GM03348 (cell line): ENCODE measurements at regions not wholly inside any gene's neighbourhood (a gene's known extent, or its start where the extent isn't known, plus 50 kb on each side); places are given as distances from the start of the nearest gene placed in this dataset.

Experiments used
- DNase-seq: peaks from one replicate; pipeline ENCODE4 v3.0.0; 2012; ENCODE audit warnings: low spot score

DNA sequence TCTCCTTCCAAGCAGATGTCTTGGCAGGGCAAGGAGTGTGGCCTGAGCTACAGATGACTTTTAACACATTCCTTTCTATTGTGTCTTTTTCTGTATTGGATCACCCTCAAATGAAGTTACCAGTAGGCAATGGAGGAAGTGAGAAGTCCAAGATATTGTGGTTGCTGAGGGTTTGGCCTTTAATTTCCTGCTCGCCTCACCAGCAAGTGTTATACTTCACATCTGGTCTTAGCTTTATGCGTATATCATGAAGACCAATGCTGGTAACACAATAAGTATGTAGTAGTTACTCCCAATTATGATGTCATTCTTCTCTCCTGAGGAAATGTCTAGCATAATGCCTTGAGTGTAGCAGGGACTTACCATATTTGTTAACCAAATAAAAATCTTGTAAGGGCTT lies 179.9 kb downstream of the ZIC1 start:
- DNase-seq: peak; percentile 30

DNA sequence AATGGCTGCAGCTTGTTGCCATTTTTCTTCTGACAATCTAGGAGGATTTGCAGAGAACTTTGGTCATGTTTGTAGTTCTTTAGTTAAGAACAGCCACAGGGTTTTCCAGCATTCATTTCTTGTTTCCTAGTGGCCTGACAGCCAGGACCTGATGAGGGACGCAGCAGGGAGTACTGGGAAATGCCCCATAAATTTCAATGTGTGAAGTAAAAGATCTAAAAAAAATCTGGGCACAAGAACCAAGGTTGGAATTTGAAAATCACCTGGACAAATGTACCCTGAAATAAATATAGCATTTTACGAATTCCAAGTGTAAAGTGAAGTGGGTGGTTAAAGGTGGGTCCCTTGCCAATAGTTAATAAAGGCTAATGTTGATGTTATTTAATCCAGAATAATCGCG lies 195.0 kb downstream of the ZIC1 start:
- no peak for DNase-seq

GRCh38 chr3:147613725-147614124 lies 204.6 kb downstream of the ZIC1 start:
- no peak for DNase-seq

GRCh38 chr3:147614210-147614609 lies 205.0 kb downstream of the ZIC1 start:
- DNase-seq: peak; percentile 1

DNA sequence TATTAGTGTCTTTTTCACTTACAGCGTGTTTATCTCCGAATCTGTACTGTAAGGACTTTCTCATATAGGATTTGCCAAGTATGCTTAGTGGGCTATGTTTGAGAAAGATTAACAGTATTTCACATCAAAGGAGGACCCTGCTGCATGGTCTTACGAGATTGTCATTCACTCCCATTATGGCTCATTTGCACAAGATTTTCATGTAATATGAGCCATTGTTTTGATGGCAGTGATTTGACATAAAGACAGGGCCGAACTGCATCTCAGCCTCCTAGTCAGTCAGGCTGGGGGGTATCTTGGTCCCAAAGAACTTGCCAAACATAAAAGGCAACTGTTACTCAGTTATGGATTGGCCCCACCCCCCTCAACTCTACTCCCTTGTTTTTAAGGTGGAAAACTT lies 205.9 kb downstream of the ZIC1 start:
- DNase-seq: no peak

DNA sequence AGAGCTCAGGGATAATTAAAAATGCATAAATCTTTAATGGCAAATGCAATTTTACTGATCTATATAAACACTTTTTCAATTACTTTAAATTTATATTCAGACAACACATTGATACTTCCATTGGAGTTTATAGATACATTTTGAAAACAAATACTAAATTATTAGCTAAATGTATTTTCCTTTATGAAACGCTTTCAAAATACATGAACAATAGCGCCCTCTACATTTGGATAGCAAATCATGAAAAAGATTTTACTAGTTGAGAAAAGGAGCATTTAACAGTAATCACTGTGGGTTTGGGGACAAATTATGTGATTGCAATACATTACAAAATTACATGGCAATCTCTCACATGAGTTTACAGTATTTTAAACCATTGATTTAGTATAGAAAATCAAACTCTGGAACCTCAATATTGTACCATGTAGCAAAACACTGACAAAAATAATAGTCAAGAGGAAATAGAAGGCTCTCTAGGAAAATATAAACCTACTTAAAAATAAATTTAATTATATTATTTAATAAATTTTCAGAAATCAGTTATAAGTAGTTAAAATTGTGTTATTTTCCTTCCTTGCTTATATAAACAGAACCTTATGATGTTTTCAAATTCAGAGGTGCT lies 207.9 kb downstream of the ZIC1 start:
- DNase-seq: peak; percentile 7

DNA sequence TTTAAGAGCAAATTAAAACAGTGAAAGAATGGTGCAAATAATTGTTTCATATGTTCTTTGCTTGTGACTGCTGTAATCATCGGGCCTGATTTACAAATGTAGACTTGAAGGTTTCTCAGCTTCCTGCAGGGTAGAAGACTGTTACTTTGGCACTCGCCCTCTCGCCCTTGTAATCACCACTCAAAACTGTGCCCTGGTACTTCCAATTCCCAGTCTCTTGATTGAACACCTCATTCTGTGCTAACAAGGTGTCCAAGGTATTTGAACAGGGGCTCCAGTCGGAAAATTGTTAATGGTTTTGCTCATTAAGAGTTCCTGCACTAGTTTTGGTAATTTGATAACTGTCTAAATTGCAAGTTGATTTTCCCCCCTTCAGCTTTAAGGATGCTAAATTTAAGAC lies 209.5 kb downstream of the ZIC1 start:
- no peak for DNase-seq

GRCh38 chr3:147619921-147620560 lies 210.9 kb downstream of the ZIC1 start:
- DNase-seq: no peak

- peak; percentile 29 for DNase-seq
Observed at GRCh38 chr3:147620906-147621305, 211.7 kb downstream of the ZIC1 start.

DNA sequence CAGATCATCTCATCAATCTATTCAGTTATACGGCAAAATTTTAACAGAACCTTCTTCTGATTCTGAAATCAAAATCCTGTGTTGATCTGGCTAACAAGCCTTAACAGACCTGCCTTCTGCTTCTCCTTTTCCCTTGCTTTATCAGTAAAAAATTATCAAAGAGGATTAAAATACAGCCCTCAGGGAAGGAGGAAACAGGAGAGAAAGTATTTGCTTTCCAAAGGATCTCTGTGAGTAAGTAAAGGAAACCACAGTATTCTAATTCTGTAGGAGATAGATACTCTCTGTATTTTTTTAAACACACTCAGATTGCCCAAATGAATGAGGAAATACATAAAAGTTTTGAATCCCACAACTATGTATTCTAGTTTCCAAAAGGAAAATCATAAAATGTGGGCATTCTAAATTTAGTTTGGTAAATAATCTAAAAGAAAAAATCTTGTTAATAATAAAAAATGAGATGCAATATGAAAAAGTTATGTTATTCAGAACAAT lies 221.8 kb downstream of the ZIC1 start:
- DNase-seq: peak; percentile 25

DNA sequence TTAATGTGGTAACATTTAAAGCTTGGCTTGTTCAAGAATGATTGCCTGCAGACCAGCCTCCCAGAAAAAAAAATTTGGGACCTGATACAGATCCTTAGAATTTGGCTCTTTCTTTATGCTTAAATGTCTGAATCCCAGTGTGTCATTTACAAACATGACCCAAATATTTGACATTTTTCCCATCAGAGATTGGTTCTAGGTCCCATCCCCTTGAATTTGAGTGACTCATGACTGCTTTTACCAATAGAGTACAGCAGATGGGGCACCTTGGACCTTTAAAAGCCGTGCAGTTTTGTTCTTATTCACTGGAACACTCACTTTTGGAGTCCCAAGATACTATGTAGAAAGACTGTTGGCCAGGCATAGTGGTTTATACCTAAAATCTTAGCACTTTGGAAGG lies 231.6 kb downstream of the ZIC1 start:
- DNase-seq: no peak

- DNase-seq: no peak
Observed at GRCh38 chr3:147645761-147646160, 236.6 kb downstream of the ZIC1 start.

DNA sequence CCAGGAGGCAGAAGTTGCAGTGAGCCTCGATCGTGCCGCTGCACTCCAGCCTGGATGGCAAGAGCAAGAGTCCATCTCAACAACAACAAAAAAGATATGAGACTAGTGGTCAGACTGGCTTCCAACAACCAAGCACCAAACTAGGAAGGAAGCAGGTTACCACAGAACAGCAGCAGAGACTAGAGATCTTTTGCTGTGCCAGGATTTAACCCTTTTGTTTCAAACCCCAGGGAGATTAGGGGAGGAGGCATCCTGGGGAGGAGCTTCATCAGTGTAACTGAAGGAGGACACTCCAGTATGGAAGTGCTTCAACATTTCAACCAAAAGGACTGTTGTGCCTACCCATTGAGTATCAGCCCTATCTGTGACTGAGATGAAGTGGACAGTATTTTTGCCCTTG lies 240.3 kb downstream of the ZIC1 start:
- no peak for DNase-seq

GRCh38 chr3:147651107-147651778 lies 242.1 kb downstream of the ZIC1 start:
- DNase-seq: no peak

GRCh38 chr3:147652651-147653366 lies 243.6 kb downstream of the ZIC1 start:
- DNase-seq: peak; percentile 5

GRCh38 chr3:147653367-147653923 lies 244.3 kb downstream of the ZIC1 start:
- peak; percentile 7 for DNase-seq

DNA sequence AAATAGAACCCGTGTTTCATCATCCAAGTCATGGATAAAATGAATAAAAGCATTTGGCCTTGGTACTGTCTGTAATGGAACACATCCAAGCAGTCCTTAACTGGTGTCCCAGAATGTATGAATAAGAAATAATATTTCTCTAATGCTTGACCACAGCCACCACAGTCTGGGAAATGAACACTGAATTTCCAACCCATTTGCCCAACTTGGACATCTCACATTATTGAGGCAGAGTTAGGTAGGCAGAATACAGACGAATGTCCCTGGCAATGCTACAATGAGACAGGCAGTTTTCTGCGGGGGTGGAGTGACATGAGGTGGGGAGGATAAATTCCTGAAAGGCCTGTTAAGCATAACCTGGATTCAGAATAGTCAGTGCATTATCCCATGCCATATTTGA lies 245.7 kb downstream of the ZIC1 start:
- peak; percentile 38 for DNase-seq

DNA sequence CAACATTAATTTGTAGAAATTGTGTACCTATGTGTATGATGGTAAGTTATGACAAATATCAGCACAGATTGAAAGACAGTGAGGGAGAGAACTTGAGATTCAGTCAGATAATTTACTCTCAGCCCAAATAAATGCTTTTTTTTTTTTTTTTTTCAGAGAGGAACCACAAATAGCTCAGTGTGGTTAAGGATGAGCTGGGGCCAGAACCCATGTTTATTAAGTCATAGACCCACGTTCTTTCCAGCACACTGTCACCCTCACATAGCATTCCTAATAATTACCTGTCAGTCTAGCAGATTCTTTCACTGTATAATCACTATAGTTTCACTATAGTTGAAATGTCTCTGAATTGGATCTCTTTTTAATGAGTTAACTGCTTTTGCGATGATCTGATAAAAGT lies 246.1 kb downstream of the ZIC1 start:
- peak; percentile 68 for DNase-seq

DNA sequence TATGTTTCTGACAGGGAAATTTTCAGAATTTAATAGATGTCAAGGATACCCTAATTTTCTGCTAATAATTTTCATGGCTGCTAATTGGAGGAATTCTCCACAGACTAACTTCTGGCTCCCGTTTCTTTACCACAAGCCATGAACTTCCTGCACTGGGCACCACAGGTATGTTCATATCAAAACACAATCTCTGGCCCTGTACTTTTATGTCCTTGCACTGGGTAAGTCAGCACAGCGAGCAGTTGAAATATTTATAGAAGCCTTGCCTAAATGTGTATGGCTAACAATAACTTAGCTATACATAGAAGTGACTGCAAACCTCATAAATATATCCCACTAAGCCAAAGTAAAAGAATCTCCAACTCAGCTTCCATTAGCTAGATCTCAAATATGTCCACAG lies 246.9 kb downstream of the ZIC1 start:
- DNase-seq: peak; percentile 6

GRCh38 chr3:147661916-147662315 lies 252.8 kb downstream of the ZIC1 start:
- no peak for DNase-seq

- DNase-seq: no peak
Observed at GRCh38 chr3:147662705-147663104, 253.5 kb downstream of the ZIC1 start.

GRCh38 chr3:147669077-147669476 lies 259.9 kb downstream of the ZIC1 start:
- DNase-seq: no peak
